Thymus (tissue), 11 donors: ENCODE measurements at regions not wholly inside any gene's neighbourhood (a gene's known extent, or its start where the extent isn't known, plus 50 kb on each side); places are given as distances from the start of the nearest gene placed in this dataset.
"Not testable (repeated sequence)": the region's sequence is repeated elsewhere in the genome, so short reads cannot be mapped to it uniquely, and the experiment has no call there.

Experiments
- DNase-seq, 9 donors: peaks; one replicate each; pipeline ENCODE4 v3.0.0-alpha.2; 2013; ENCODE audit warnings: low spot score in 9 of 9, low read depth in 6 of 9, missing footprints in 1 of 9
- H3K27ac ChIP-seq, 2 donors: one replicate each; pipeline ENCODE4 v1.5.1; 2013; ENCODE audit warnings: control low read depth in 1 of 2, low read depth in 1 of 2, low read length in 1 of 2, mild to moderate bottlenecking in 1 of 2, moderate library complexity in 1 of 2
- H3K27me3 ChIP-seq, 2 donors: one replicate each; pipeline ENCODE4 v1.5.1; 2013; ENCODE audit warnings: low read length in 1 of 2; ENCODE audit not compliant: control insufficient read depth in 2 of 2, insufficient read depth in 1 of 2
- H3K36me3 ChIP-seq, 2 donors: one replicate each; pipeline ENCODE4 v1.5.1; 2013; ENCODE audit warnings: low read length in 1 of 2, mild to moderate bottlenecking in 1 of 2, moderate library complexity in 1 of 2; ENCODE audit not compliant: control insufficient read depth in 2 of 2, insufficient read depth in 2 of 2
- H3K4me1 ChIP-seq, 2 donors: one replicate each; pipeline ENCODE4 v1.5.1; 2013; ENCODE audit warnings: low read length in 2 of 2; ENCODE audit not compliant: control insufficient read depth in 2 of 2, insufficient read depth in 2 of 2
- H3K4me3 ChIP-seq, 2 donors: one replicate each; pipeline ENCODE4 v1.5.1; 2013; ENCODE audit warnings: low read length in 2 of 2, control low read depth in 1 of 2, mild to moderate bottlenecking in 1 of 2
- H3K9me3 ChIP-seq, 2 donors: one replicate each; pipeline ENCODE4 v1.5.1; 2013; ENCODE audit warnings: low read length in 1 of 2, mild to moderate bottlenecking in 1 of 2; ENCODE audit not compliant: control insufficient read depth in 2 of 2, insufficient read depth in 1 of 2
- WGBS: extraction: QIAGEN DNeasy Blood & Tissue Kit; methylation state at CpG from one replicate; pipeline ENCODE4 v1.1.7; 2013; 5-methylcytosine and 5-hydroxymethylcytosine counted together
- donor health status: healthy.

DNA sequence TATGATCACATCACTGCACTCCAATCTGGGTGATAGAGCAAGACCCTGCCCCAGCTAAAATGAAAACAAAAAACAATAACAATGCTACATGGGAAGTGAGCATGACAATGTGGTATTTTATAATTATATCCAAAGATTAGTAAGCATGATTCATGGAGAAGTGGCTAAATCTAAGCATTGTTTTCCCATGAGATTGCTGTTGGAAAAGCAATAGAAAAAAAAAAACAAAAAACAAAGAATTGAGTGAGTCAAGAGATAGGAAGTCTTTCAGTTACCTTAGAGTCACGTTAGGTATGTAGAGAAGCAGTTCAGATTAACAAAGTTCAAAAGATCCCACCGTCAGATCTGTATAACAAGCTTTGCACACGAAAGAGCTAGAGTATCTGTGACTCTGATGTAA, 210.3 kb upstream of the CNTN6 start:
- Histone ChIP-seq H3K9me3 (no peaks in the 10 kb centered on the region), H3K27me3 (no peaks in the 10 kb centered on the region)
- WGBS, result 48% methylated on average over 3 of the region's 3 CpGs

DNA sequence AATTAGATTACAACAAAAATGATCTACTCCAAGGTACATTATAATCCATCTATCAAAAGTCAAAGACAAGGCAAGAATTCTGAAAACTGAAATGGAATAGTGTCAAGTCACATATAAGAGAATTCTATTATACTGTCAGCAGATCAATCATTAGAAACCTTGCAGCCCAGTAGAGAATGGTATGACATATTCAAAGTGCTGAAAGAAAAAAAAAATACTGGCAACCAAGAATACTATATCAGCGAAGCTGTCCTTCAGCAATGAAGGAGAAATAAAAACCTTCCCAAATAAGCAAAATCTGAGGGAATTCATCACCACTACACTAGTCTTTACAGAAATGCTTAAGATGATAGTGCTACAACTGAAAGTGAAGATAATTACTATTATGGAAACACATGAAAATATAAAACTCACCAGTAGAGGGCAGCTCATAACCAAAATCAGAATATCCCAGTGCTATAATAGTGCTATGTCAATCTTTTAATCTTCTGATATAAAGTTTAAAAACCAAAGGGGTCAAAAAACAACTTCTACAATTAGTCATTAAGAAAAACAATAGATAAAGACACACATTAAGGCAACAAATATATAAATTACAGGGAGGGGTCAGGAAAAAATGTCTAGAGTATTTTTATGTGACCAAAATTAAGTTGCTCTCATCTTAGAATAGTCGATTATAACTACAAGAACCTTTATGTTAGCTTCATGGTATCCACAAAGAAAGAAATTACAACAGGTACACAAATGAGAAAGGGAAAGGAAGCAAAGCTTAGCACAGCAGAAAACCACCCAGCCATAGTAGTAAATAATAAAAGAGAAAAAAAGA, 190.7 kb upstream of the CNTN6 start:
- Histone ChIP-seq H3K9me3 (peaks cover 1 to 7% of the 10 kb centered on the region in 2 donors), H3K4me1 (no peaks in the 10 kb centered on the region), H3K4me3 (no peak overlapping the region), H3K36me3 (no peaks in the 10 kb centered on the region), H3K27me3 (no peaks in the 10 kb centered on the region), H3K27ac (no peak overlapping the region)
- DNase-seq, result peak in 1 of 9 donors; percentile 19
- 87% methylated on average over 2 of the region's 2 CpGs for WGBS

More for the DNA sequence above, 210.3 kb upstream of the CNTN6 start:
- DNase-seq, result peak in 2 of 9 donors; percentile 26 to 63
- Histone ChIP-seq H3K4me3 (no peak overlapping the region), H3K4me1 (peaks cover 5 to 23% of the 10 kb centered on the region in 2 donors), H3K27ac (peak overlapping the region in 1 of 2 donors; percentile 70), H3K36me3 (no peaks in the 10 kb centered on the region)

DNA sequence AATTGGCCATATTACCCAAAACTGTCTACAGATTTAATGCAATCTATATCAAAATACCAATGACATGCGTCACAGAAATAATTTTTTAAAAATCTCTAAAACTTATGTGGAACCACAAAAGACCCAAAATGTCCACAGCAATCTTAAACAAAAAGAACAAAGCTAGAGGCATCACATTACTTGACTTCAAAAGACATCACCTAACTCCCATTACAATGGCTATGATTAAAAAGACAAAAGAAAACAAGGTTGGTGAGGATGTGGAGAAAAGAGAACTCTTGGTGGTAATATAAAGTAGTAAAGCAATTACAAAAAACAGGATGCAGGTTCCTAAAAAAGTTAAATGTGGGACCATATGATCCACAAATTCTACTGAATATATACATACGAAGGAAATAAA, 187.6 kb upstream of the CNTN6 start:
- 92% methylated on average over 2 of the region's 2 CpGs for WGBS
- H3K4me1 ChIP-seq, result peaks cover 0 to 2% of the 10 kb centered on the region in 2 donors
- peaks cover 1 to 7% of the 10 kb centered on the region in 2 donors for H3K9me3 ChIP-seq

DNA sequence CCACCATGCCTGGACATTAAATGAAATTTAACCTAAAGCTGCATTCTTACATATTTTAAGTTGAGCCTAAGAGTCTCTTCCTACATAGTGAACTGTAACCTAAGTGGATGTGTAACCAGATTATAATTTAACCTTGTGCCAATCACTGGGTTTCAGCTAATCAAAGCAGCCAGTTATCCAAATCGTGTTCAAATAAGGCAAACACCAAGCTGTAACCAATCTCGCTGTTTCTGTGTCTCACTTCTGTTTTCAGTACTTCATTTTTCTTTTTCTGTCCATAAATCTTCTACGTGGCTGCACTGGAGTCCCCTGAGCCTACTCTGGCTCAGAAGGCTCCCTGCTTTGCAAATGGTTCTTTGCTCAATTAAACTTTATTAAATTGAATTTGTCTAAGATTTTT, 186.1 kb upstream of the CNTN6 start:
- WGBS, result 37% methylated on average over 3 of the region's 3 CpGs

More for the DNA sequence above, 187.6 kb upstream of the CNTN6 start:
- Histone ChIP-seq H3K27me3 (no peaks in the 10 kb centered on the region), H3K4me3 (no peak overlapping the region), H3K27ac (no peak overlapping the region), H3K36me3 (no peaks in the 10 kb centered on the region)
- DNase-seq, result no peak

DNA sequence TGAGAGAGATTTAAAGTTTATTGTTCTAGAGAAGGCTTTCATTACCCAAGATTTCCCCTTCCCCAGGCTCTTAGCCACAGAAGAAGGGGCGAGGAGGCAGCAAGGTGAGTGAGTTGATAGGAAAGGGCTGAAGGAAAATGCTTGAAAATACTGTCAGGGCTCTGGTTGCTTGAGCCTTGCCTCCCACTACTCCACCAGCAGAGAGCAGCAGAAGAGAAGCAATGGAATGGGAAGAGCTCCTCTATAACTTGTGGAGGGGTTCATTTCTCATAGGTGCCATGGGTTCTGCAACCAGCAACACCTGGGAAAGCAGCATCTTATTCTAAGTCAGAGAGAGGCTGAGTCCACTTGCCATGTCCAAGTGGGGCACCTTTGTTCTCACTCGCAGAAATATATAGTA, 184.0 kb upstream of the CNTN6 start:
- Histone ChIP-seq H3K4me3 (no peak overlapping the region), H3K9me3 (no peaks in the 10 kb centered on the region), H3K27me3 (no peaks in the 10 kb centered on the region), H3K4me1 (peaks cover 0 to 2% of the 10 kb centered on the region in 2 donors), H3K36me3 (no peaks in the 10 kb centered on the region), H3K27ac (no peak overlapping the region)
- WGBS, result 86% methylated on average over 2 of the region's 2 CpGs
- peak in 1 of 9 donors; percentile 20 for DNase-seq

More for the DNA sequence above, 186.1 kb upstream of the CNTN6 start:
- Histone ChIP-seq H3K4me1 (peaks cover 0 to 2% of the 10 kb centered on the region in 2 donors), H3K36me3 (no peaks in the 10 kb centered on the region), H3K4me3 (no peak overlapping the region), H3K27me3 (no peaks in the 10 kb centered on the region), H3K27ac (no peak overlapping the region), H3K9me3 (no peaks in the 10 kb centered on the region)
- DNase-seq, result no peak

DNA sequence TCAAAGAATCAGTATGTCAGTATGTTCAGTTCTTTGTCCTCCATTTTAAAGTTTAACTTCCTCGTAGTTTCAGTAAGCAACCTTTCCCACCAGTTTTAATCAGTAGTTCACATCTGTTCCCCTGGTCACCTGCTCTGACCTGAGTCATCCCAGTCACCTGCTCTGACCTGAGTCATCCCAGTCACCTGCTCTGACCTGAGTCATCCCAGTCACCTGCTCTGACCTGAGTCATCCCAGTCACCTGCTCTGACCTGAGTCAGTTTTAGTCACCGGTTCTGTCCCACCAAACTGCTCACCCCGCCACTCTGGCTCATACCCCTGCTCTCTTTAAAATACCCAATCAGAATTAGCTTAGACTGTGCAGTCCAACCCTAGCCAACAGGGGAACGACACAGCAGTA, 180.1 kb upstream of the CNTN6 start:
- H3K4me3 ChIP-seq, H3K27me3 ChIP-seq, H3K4me1 ChIP-seq, H3K27ac ChIP-seq, H3K9me3 ChIP-seq, DNase-seq, H3K36me3 ChIP-seq: not testable (repeated sequence)
- WGBS, result 89% methylated on average over 4 of the region's 4 CpGs

DNA sequence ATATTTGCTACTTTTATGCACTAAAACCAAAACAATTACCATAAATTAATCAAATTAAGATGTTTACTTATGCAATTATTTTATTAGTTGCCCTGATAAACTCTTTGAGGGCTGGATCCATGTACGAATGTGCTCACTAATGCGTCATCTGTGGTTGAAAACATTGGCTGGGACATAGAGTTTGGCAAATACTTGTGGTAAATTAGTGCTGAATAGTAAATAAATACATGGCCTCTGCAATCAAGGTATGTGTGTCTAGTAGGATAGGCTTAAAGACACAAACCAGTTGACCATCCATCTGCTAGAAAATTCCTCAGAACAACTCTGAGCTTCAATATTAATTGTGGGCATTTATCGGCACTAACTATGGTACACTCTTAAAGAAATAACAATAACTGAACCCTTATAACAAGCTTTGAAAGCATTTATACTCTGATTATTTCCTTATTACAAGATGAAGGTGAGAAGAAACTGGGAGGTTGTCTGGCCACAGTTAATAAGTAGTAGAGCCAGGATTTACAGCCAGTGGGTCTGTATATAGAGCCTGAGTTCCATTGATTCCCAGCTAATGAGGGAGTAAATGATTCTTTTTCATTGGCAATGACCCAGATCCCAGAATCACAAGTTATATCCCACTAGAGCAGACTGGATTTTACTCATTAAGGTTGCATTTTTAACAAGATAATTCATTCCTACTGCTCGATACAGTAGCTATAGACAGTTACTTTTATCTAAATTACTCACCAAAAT, 169.5 kb upstream of the CNTN6 start:
- no peak for DNase-seq
- H3K27me3 ChIP-seq, result no peaks in the 10 kb centered on the region
- H3K4me3 ChIP-seq, result no peak overlapping the region
- no peaks in the 10 kb centered on the region for H3K9me3 ChIP-seq
- 97% methylated on average over 4 of the region's 4 CpGs for WGBS
- no peaks in the 10 kb centered on the region for H3K36me3 ChIP-seq
- H3K4me1 ChIP-seq, result no peaks in the 10 kb centered on the region
- H3K27ac ChIP-seq, result no peak overlapping the region

DNA sequence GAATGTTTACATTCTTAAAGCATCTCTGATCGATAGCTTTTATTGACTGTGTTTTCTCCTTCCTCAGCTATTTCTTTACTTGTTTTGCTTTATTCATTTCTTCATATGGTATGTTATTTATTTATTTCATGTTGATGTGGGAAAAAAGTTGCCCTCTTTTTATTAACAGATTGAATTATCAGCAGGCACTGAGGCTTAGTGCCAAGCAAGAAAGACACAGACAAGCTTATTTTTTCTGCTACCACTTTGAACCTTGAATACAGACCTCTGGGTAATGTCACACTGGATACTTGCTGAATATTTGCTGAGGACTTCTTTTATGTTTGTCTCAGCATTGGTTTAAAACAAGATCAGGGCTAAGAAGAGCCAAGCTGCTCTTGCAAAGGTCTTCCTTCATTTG, 162.0 kb upstream of the CNTN6 start:
- no peaks in the 10 kb centered on the region for H3K9me3 ChIP-seq
- no peaks in the 10 kb centered on the region for H3K27me3 ChIP-seq
- no peak overlapping the region for H3K4me3 ChIP-seq
- 100% methylated on average over 1 of the region's 1 CpG for WGBS
- no peaks in the 10 kb centered on the region for H3K36me3 ChIP-seq
- DNase-seq, result no peak
- H3K4me1 ChIP-seq, result no peaks in the 10 kb centered on the region
- H3K27ac ChIP-seq, result no peak overlapping the region

DNA sequence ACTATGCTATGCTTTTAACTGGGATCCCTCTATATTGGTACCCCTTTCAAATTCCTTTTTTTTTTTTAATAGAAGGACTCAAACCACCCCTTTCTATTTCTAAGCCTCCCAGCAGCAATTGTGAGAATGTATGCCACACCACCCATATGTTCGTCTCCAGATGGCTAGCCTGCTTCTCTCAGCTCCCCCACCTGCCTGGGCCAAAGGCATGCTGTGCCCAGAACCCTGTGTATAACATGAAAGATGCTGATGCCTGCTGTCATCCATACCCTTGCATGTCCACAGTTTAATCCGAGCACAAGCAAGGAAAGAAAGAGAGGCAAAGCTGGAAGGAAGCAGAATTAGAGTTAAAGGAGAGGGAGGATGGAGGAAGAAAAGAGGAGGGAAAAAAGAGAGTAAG, 159.5 kb upstream of the CNTN6 start:
- Histone ChIP-seq H3K27me3 (no peaks in the 10 kb centered on the region), H3K9me3 (peaks cover 0 to 4% of the 10 kb centered on the region in 2 donors), H3K4me1 (no peaks in the 10 kb centered on the region), H3K4me3 (no peak overlapping the region), H3K36me3 (no peaks in the 10 kb centered on the region), H3K27ac (no peak overlapping the region)
- no peak for DNase-seq
- 85% methylated on average over 2 of the region's 2 CpGs for WGBS
